HG02938 (cell line): ENCODE measurements at regions not wholly inside any gene's neighbourhood (a gene's known extent, or its start where the extent isn't known, plus 50 kb on each side); places are given as distances from the start of the nearest gene placed in this dataset.
"Not testable (repeated sequence)": the region's sequence is repeated elsewhere in the genome, so short reads cannot be mapped to it uniquely, and the experiment has no call there.

Source experiments
- ATAC-seq: cut with Tn5 transposase; IDR thresholded peaks from one replicate; pipeline ENCODE4 v1.9.1; 2021; ENCODE audit warnings: mild to moderate bottlenecking, moderate library complexity; ENCODE audit not compliant: unreplicated experiment

- no peak for ATAC-seq
Observed at GRCh38 chrX:131219271-131219670, 69.8 kb downstream of the IGSF1 start.

- ATAC-seq = no peak
Observed at GRCh38 chrX:131217989-131218388, 71.1 kb downstream of the IGSF1 start.

- peak; percentile 67 for ATAC-seq
Observed at GRCh38 chrX:131216828-131217227, 72.3 kb downstream of the IGSF1 start.

- ATAC-seq = no peak
Observed at GRCh38 chrX:131213400-131213799, 75.7 kb downstream of the IGSF1 start.

- no peak for ATAC-seq
Observed at GRCh38 chrX:131202766-131203165, 86.3 kb downstream of the IGSF1 start.

- ATAC-seq = no peak
Observed at GRCh38 chrX:131201986-131202385, 87.1 kb downstream of the IGSF1 start.

- ATAC-seq = no peak
Observed at GRCh38 chrX:131199091-131199490, 90.0 kb downstream of the IGSF1 start.

GRCh38 chrX:131187206-131187605 lies 101.9 kb downstream of the IGSF1 start:
- ATAC-seq = no peak

GRCh38 chrX:131170148-131170547 lies 112.0 kb downstream of the ARHGAP36 start:
- no peak for ATAC-seq

- ATAC-seq = not testable (repeated sequence)
Observed at GRCh38 chrX:131163645-131164044, 105.5 kb downstream of the ARHGAP36 start.

GRCh38 chrX:131157656-131158055 lies 99.5 kb downstream of the ARHGAP36 start:
- ATAC-seq = not testable (repeated sequence)

GRCh38 chrX:131146702-131147101 lies 88.6 kb downstream of the ARHGAP36 start:
- ATAC-seq = no peak
